ENCODE measurements at regions not wholly inside any gene's neighbourhood (a gene's known extent, or its start where the extent isn't known, plus 50 kb on each side); places are given as distances from the start of the nearest gene placed in this dataset.
"Not testable (repeated sequence)": the region's sequence is repeated elsewhere in the genome, so short reads cannot be mapped to it uniquely, and the experiment has no call there.

- H2AFZ ChIP-seq (ENCODE audit: low read length): no peak overlapping the region
- H4K20me1 ChIP-seq (ENCODE audit: insufficient read depth, low read length): no peaks in the 10 kb centered on the region
- H3K9me2 ChIP-seq (ENCODE audit: low read depth, low read length): no peaks in the 10 kb centered on the region
- no peaks in the 10 kb centered on the region for H3F3A ChIP-seq (ENCODE audit: insufficient read depth, low read length)
- H3K4me2 ChIP-seq (ENCODE audit: low read length): no peak overlapping the region
- no peak for TF ChIP-seq EZH2 (IDR thresholded peaks at IDR 0.05; ENCODE audit: borderline replicate concordance, low read length)
- no peak for TF ChIP-seq CTCF (IDR thresholded peaks at IDR 0.05; ENCODE audit: low read length)
- no peak overlapping the region for H3K9ac ChIP-seq (ENCODE audit: low read length)
- no peaks in the 10 kb centered on the region for H3K9me3 ChIP-seq (ENCODE audit: low read length)
- no peak overlapping the region for H3K4me3 ChIP-seq (ENCODE audit: low read depth, low read length, poor library complexity, severe bottlenecking)
- H3K79me2 ChIP-seq (ENCODE audit: insufficient read depth, low read length): no peaks in the 10 kb centered on the region
- H3K27ac ChIP-seq (ENCODE audit: low read depth, low read length, poor library complexity, severe bottlenecking): no peak overlapping the region
- H3K27me3 ChIP-seq (ENCODE audit: insufficient read depth, low read length): no peaks in the 10 kb centered on the region
- no peaks in the 10 kb centered on the region for H3K36me3 ChIP-seq (ENCODE audit: insufficient read depth, low read length)
- no peaks in the 10 kb centered on the region for H3K4me1 ChIP-seq (ENCODE audit: insufficient read depth, low read length, severe bottlenecking)
Observed at GRCh38 chr3:74906181-74906580, 291.7 kb upstream of the CNTN3 start.

- no peak overlapping the region for H3K4me3 ChIP-seq (ENCODE audit: low read depth, low read length, poor library complexity, severe bottlenecking)
- no peaks in the 10 kb centered on the region for H3K27me3 ChIP-seq (ENCODE audit: insufficient read depth, low read length)
- no peaks in the 10 kb centered on the region for H4K20me1 ChIP-seq (ENCODE audit: insufficient read depth, low read length)
- no peaks in the 10 kb centered on the region for H3K36me3 ChIP-seq (ENCODE audit: insufficient read depth, low read length)
- no peak overlapping the region for H3K4me2 ChIP-seq (ENCODE audit: low read length)
- H2AFZ ChIP-seq (ENCODE audit: low read length): no peak overlapping the region
- H3F3A ChIP-seq (ENCODE audit: insufficient read depth, low read length): no peaks in the 10 kb centered on the region
- H3K9me2 ChIP-seq (ENCODE audit: low read depth, low read length): no peaks in the 10 kb centered on the region
- no peak overlapping the region for H3K27ac ChIP-seq (ENCODE audit: low read depth, low read length, poor library complexity, severe bottlenecking)
- H3K9me3 ChIP-seq (ENCODE audit: low read length): no peaks in the 10 kb centered on the region
- H3K4me1 ChIP-seq (ENCODE audit: insufficient read depth, low read length, severe bottlenecking): no peaks in the 10 kb centered on the region
- H3K9ac ChIP-seq (ENCODE audit: low read length): no peak overlapping the region
- TF ChIP-seq CTCF (IDR thresholded peaks at IDR 0.05; ENCODE audit: low read length) (no peak), EZH2 (IDR thresholded peaks at IDR 0.05; ENCODE audit: borderline replicate concordance, low read length) (no peak)
- no peaks in the 10 kb centered on the region for H3K79me2 ChIP-seq (ENCODE audit: insufficient read depth, low read length)
Observed at GRCh38 chr3:74905478-74905877, 291.0 kb upstream of the CNTN3 start.

GRCh38 chr3:74904646-74905045 lies 290.2 kb upstream of the CNTN3 start:
- Histone ChIP-seq H3K27me3 (ENCODE audit: insufficient read depth, low read length) (no peaks in the 10 kb centered on the region), H3K9me2 (ENCODE audit: low read depth, low read length) (no peaks in the 10 kb centered on the region), H3K79me2 (ENCODE audit: insufficient read depth, low read length) (no peaks in the 10 kb centered on the region), H3K4me1 (ENCODE audit: insufficient read depth, low read length, severe bottlenecking) (no peaks in the 10 kb centered on the region), H2AFZ (ENCODE audit: low read length) (no peak overlapping the region), H4K20me1 (ENCODE audit: insufficient read depth, low read length) (no peaks in the 10 kb centered on the region), H3K36me3 (ENCODE audit: insufficient read depth, low read length) (no peaks in the 10 kb centered on the region), H3K4me2 (ENCODE audit: low read length) (no peak overlapping the region), H3K9ac (ENCODE audit: low read length) (no peak overlapping the region), H3K27ac (ENCODE audit: low read depth, low read length, poor library complexity, severe bottlenecking) (no peak overlapping the region), H3F3A (ENCODE audit: insufficient read depth, low read length) (no peaks in the 10 kb centered on the region), H3K4me3 (ENCODE audit: low read depth, low read length, poor library complexity, severe bottlenecking) (no peak overlapping the region), H3K9me3 (ENCODE audit: low read length) (no peaks in the 10 kb centered on the region)
- TF ChIP-seq EZH2 (IDR thresholded peaks at IDR 0.05; ENCODE audit: borderline replicate concordance, low read length) (no peak), CTCF (IDR thresholded peaks at IDR 0.05; ENCODE audit: low read length) (no peak)

GRCh38 chr3:74899796-74900516 lies 285.5 kb upstream of the CNTN3 start:
- H3K9me2 ChIP-seq (ENCODE audit: low read depth, low read length); H3F3A ChIP-seq (ENCODE audit: insufficient read depth, low read length); H2AFZ ChIP-seq (ENCODE audit: low read length); H3K4me2 ChIP-seq (ENCODE audit: low read length); H4K20me1 ChIP-seq (ENCODE audit: insufficient read depth, low read length); H3K36me3 ChIP-seq (ENCODE audit: insufficient read depth, low read length); H3K4me3 ChIP-seq (ENCODE audit: low read depth, low read length, poor library complexity, severe bottlenecking); H3K79me2 ChIP-seq (ENCODE audit: insufficient read depth, low read length); H3K4me1 ChIP-seq (ENCODE audit: insufficient read depth, low read length, severe bottlenecking); H3K9me3 ChIP-seq (ENCODE audit: low read length); H3K27me3 ChIP-seq (ENCODE audit: insufficient read depth, low read length); H3K27ac ChIP-seq (ENCODE audit: low read depth, low read length, poor library complexity, severe bottlenecking); H3K9ac ChIP-seq (ENCODE audit: low read length): not testable (repeated sequence)

Measured in OCI-LY1 (cell line).